Bone marrow (tissue), 2 donors: ENCODE measurements at regions not wholly inside any gene's neighbourhood (a gene's known extent, or its start where the extent isn't known, plus 50 kb on each side); places are given as distances from the start of the nearest gene placed in this dataset.
"Not testable (repeated sequence)": the region's sequence is repeated elsewhere in the genome, so short reads cannot be mapped to it uniquely, and the experiment has no call there.

Experiments used
- DNase-seq, 2 donors: peaks; one replicate each; lab custom pipeline; 2025; lab: John Stamatoyannopoulos, UW

GRCh38 chr15:66864871-66865281 lies 162.8 kb downstream of the SMAD6 start:
- no peak for DNase-seq

- DNase-seq: no peak
Measured at GRCh38 chr15:66865622-66866611, 163.9 kb downstream of the SMAD6 start.

GRCh38 chr15:66866656-66867055 lies 164.6 kb downstream of the SMAD6 start:
- no peak for DNase-seq

GRCh38 chr15:66868918-66869317 lies 166.9 kb downstream of the SMAD6 start:
- no peak for DNase-seq

- DNase-seq: no peak
Measured at GRCh38 chr15:66870880-66871388, 168.9 kb downstream of the SMAD6 start.

GRCh38 chr15:66872405-66872804 lies 170.4 kb downstream of the SMAD6 start:
- no peak for DNase-seq

- DNase-seq: not testable (repeated sequence)
Measured at GRCh38 chr15:66873331-66873730, 171.3 kb downstream of the SMAD6 start.

GRCh38 chr15:66873856-66874255 lies 171.8 kb downstream of the SMAD6 start:
- DNase-seq: no peak

GRCh38 chr15:66875588-66876420 lies 173.8 kb downstream of the SMAD6 start:
- no peak for DNase-seq

- DNase-seq: no peak
Measured at GRCh38 chr15:66876421-66876730, 174.3 kb downstream of the SMAD6 start.

- no peak for DNase-seq
Measured at GRCh38 chr15:66876731-66877476, 174.9 kb downstream of the SMAD6 start.

- DNase-seq: no peak
Measured at GRCh38 chr15:66877477-66878271, 175.6 kb downstream of the SMAD6 start.

- no peak for DNase-seq
Measured at GRCh38 chr15:66878761-66879160, 176.7 kb downstream of the SMAD6 start.

GRCh38 chr15:66879531-66880368 lies 177.7 kb downstream of the SMAD6 start:
- DNase-seq: no peak

GRCh38 chr15:66880380-66881155 lies 178.5 kb downstream of the SMAD6 start:
- DNase-seq: no peak

- DNase-seq: no peak
Measured at GRCh38 chr15:66881173-66881905, 179.3 kb downstream of the SMAD6 start.

GRCh38 chr15:66882251-66883020 lies 180.4 kb downstream of the SMAD6 start:
- no peak for DNase-seq
